SJSA1 (cell line): ENCODE measurements at regions not wholly inside any gene's neighbourhood (a gene's known extent, or its start where the extent isn't known, plus 50 kb on each side); places are given as distances from the start of the nearest gene placed in this dataset.

Source experiments
- DNase-seq, 2 experiments: peaks; one replicate each; pipeline ENCODE4 v3.0.0-alpha.2; 2015 to 2020; ENCODE audit warnings: low spot score in 2 of 2, low read depth in 1 of 2
- H3K27ac ChIP-seq: fragments of 250-450 bp; sonication (Bioruptor Pico); 2 replicates; pipeline ENCODE4 v1.5.1; 2020; ENCODE audit warnings: mild to moderate bottlenecking, moderate library complexity
- H3K27me3 ChIP-seq: fragments of 250-450 bp; sonication (Bioruptor Pico); replicated peaks from 2 replicates; pipeline ENCODE4 v1.5.1; 2020; ENCODE audit warnings: mild to moderate bottlenecking, moderate library complexity
- H3K36me3 ChIP-seq: fragments of 250-450 bp; sonication (Bioruptor Pico); 2 replicates; pipeline ENCODE4 v1.5.1; 2020; ENCODE audit warnings: mild to moderate bottlenecking
- H3K4me1 ChIP-seq: fragments of 250-450 bp; sonication (Bioruptor Pico); replicated peaks from 2 replicates; pipeline ENCODE4 v1.6.1; 2021; ENCODE audit warnings: mild to moderate bottlenecking
- H3K4me3 ChIP-seq: fragments of 250-450 bp; sonication (Bioruptor Pico); 2 replicates; pipeline ENCODE4 v1.5.1; 2020; ENCODE audit warnings: mild to moderate bottlenecking
- H3K9me3 ChIP-seq: fragments of 250-450 bp; sonication (Bioruptor Pico); replicated peaks from 2 replicates; pipeline ENCODE4 v1.5.1; 2020; ENCODE audit warnings: mild to moderate bottlenecking

- H3K4me3 ChIP-seq = no peak overlapping the region
- no peaks in the 10 kb centered on the region for H3K9me3 ChIP-seq
- H3K36me3 ChIP-seq = no peaks in the 10 kb centered on the region
- DNase-seq = no peak
- H3K27me3 ChIP-seq = no peaks in the 10 kb centered on the region
- no peak overlapping the region for H3K27ac ChIP-seq
- H3K4me1 ChIP-seq = no peaks in the 10 kb centered on the region
Observed at GRCh38 chr1:30385246-30385995, 338.0 kb downstream of the MATN1 start.

DNA sequence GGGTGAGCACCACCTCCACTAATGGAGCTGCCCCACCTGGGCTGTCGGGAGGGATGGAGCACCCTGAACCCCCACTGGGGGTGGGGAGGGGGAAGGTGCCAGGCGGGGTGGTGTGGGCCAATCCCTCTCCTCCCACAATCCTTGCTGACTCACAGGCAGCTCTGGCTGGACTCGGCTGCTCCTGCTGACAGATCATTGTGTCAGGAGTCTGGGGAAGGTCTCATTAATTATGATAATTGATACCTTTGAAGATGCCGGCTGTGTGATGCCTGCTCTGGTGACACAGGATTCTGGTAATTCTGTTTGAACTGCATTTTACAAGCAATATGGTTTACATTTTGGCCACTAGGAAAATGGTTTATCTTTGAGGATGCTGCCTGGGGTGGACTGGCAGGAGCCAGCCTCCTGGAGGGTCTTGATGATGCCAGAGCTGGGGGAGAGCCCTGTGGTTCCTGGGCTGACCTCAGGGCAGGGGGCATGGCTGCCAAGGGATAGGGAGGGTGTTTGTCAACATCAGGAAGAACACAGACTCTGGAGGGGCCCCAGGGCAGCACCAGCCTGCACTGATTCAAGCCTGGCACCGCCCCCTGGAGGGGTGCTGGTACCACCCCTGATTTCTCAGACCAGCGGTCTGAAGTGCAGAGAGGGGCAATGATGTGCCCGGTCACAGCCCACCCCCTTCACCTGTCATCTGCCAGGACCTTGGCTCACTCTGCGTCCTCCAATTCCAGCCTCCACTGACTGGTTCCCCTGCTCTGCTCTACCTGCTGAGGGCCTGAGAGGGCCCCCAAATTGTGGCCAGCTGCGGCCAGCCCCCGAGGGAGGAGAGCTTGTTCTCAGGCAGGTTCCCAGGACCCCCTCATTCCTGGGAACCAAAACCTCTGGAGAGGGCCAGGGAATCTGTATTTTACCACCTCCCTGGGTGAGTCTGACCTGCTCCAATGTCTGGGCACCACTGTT is 338.8 kb downstream of the MATN1 start:
- Histone ChIP-seq H3K27ac (no peak overlapping the region), H3K4me3 (no peak overlapping the region), H3K27me3 (no peaks in the 10 kb centered on the region), H3K9me3 (no peaks in the 10 kb centered on the region), H3K36me3 (no peaks in the 10 kb centered on the region), H3K4me1 (peaks cover 4% of the 10 kb centered on the region; the same call in 1 of the 2 replicates)
- no peak for DNase-seq

GRCh38 chr1:30383221-30383711 is 340.1 kb downstream of the MATN1 start:
- Histone ChIP-seq H3K9me3 (no peaks in the 10 kb centered on the region), H3K36me3 (no peaks in the 10 kb centered on the region), H3K4me1 (peaks cover 4% of the 10 kb centered on the region; the same call in 1 of the 2 replicates), H3K27ac (no peak overlapping the region), H3K4me3 (no peak overlapping the region), H3K27me3 (no peaks in the 10 kb centered on the region)
- DNase-seq = no peak

DNA sequence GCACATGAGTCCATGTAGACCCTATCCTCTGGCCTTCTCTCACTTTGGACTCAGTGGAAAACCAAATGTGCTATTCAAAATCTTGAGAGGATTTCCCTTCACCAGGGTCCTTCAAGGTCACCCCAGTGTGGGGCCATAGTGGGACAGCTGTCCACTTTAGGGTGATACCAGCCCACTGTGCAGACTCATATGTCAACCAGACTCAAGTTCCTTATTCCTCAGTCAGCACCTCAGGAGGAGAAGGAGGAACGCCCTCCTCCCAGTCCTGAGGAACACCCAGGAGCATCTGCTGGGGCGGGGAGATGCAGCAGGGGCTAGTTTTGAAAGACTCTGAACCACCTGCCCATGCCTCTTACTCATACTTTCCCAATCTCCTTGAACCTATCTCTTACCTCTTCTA is 340.9 kb downstream of the MATN1 start:
- H3K36me3 ChIP-seq = no peaks in the 10 kb centered on the region
- peaks cover 4% of the 10 kb centered on the region; the same call in 1 of the 2 replicates for H3K4me1 ChIP-seq
- no peak overlapping the region for H3K27ac ChIP-seq
- H3K4me3 ChIP-seq = no peak overlapping the region
- H3K27me3 ChIP-seq = no peaks in the 10 kb centered on the region
- no peak for DNase-seq
- H3K9me3 ChIP-seq = no peaks in the 10 kb centered on the region

- Histone ChIP-seq H3K4me1 (peaks cover 4% of the 10 kb centered on the region; the same call in 1 of the 2 replicates), H3K27ac (no peak overlapping the region), H3K4me3 (no peak overlapping the region), H3K27me3 (no peaks in the 10 kb centered on the region), H3K9me3 (no peaks in the 10 kb centered on the region), H3K36me3 (no peaks in the 10 kb centered on the region)
- DNase-seq = no peak
Observed at GRCh38 chr1:30381671-30382365, 341.6 kb downstream of the MATN1 start.

DNA sequence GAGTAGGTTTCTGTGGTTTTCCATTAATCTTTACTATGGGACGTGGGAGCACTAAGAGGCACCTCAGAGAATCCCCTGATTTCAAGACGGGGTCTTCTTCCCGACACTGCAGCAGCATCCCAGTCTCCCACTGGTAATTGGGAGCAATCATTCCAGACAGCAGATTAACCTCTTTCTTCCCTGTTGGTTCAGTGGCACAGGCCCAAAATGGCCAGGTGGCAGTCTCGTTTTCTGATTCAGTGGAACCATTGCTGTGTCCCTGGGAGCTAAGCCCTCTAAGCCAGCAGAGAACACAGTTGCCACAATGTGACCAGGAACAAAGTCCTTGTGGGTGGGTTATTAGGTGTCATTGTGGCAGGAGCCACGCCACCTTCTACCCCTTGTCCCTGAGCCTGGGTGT is 342.1 kb downstream of the MATN1 start:
- peaks cover 4% of the 10 kb centered on the region; the same call in 1 of the 2 replicates for H3K4me1 ChIP-seq
- DNase-seq = peak in 1 of 2 experiments; percentile 18
- no peak overlapping the region for H3K27ac ChIP-seq
- H3K9me3 ChIP-seq = no peaks in the 10 kb centered on the region
- no peaks in the 10 kb centered on the region for H3K27me3 ChIP-seq
- H3K4me3 ChIP-seq = no peak overlapping the region
- H3K36me3 ChIP-seq = no peaks in the 10 kb centered on the region

GRCh38 chr1:30380625-30380984 is 342.8 kb downstream of the MATN1 start:
- no peak overlapping the region for H3K4me3 ChIP-seq
- no peak overlapping the region for H3K27ac ChIP-seq
- DNase-seq = no peak
- H3K27me3 ChIP-seq = no peaks in the 10 kb centered on the region
- no peaks in the 10 kb centered on the region for H3K9me3 ChIP-seq
- H3K36me3 ChIP-seq = no peaks in the 10 kb centered on the region
- H3K4me1 ChIP-seq = peaks cover 4% of the 10 kb centered on the region; the same call in 1 of the 2 replicates

GRCh38 chr1:30379684-30380624 is 343.4 kb downstream of the MATN1 start:
- Histone ChIP-seq H3K27me3 (no peaks in the 10 kb centered on the region), H3K4me1 (peaks cover 4% of the 10 kb centered on the region; the same call in 1 of the 2 replicates), H3K4me3 (no peak overlapping the region), H3K36me3 (no peaks in the 10 kb centered on the region), H3K9me3 (no peaks in the 10 kb centered on the region), H3K27ac (no peak overlapping the region)
- peak; percentile 59 to 60 for DNase-seq

GRCh38 chr1:30378991-30379581 is 344.3 kb downstream of the MATN1 start:
- H3K36me3 ChIP-seq = no peaks in the 10 kb centered on the region
- no peaks in the 10 kb centered on the region for H3K27me3 ChIP-seq
- peak; percentile 10 to 48 for DNase-seq
- no peak overlapping the region for H3K27ac ChIP-seq
- H3K4me3 ChIP-seq = no peak overlapping the region
- peaks cover 4% of the 10 kb centered on the region; the same call in 1 of the 2 replicates for H3K4me1 ChIP-seq
- no peaks in the 10 kb centered on the region for H3K9me3 ChIP-seq

GRCh38 chr1:30378003-30378596 is 345.3 kb downstream of the MATN1 start:
- H3K4me1 ChIP-seq = peaks cover 4% of the 10 kb centered on the region; the same call in 1 of the 2 replicates
- no peak overlapping the region for H3K27ac ChIP-seq
- peak in 1 of 2 experiments; percentile 23 for DNase-seq
- H3K27me3 ChIP-seq = no peaks in the 10 kb centered on the region
- no peaks in the 10 kb centered on the region for H3K9me3 ChIP-seq
- H3K36me3 ChIP-seq = no peaks in the 10 kb centered on the region
- no peak overlapping the region for H3K4me3 ChIP-seq

DNA sequence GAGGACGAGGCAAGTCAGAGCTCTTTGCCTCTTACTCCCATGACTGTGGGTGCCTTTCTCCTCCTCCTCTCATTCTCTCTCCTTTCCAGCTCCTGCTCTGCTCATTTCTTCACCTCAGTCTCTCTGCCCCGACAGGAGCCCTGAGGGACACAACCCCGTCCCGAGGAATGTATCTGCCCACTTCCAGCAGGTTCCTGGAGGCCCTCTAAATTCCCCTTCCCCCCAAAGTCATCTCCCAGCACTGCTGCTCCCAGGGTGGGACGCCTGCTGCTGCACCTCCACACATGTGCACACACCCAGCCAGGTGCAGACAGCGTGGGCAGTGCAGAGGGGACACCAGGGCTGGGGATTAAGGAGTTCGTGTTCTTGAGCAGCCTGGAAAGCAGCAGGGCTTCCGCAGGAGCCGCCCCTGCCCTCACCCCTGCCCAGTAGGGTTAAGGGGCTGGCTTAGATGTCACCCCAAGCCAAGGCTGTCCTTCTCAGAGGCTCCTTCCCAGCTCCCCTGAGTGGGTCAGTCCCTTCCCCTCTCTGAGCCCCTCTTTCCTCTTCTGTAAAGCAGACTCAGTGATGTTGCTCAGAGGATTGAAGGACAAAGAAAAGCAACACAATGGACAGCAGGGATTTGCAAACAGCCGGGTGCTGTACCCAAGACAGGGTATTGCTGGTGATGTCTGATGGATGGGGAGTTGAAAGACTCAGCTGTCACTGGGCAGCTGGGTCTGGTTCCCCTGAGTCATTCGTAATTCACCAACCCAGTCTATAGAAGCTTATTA is 346.0 kb downstream of the MATN1 start:
- Histone ChIP-seq H3K27me3 (no peaks in the 10 kb centered on the region), H3K36me3 (no peaks in the 10 kb centered on the region), H3K4me1 (peaks cover 4% of the 10 kb centered on the region; the same call in 1 of the 2 replicates), H3K9me3 (no peaks in the 10 kb centered on the region), H3K27ac (no peak overlapping the region), H3K4me3 (no peak overlapping the region)
- DNase-seq = peak in 1 of 2 experiments; percentile 30
